ENCODE measurements at regions not wholly inside any gene's neighbourhood (a gene's known extent, or its start where the extent isn't known, plus 50 kb on each side); places are given as distances from the start of the nearest gene placed in this dataset.
"Not testable (repeated sequence)": the region's sequence is repeated elsewhere in the genome, so short reads cannot be mapped to it uniquely, and the experiment has no call there.

- no peak overlapping the region for H3K4me3 ChIP-seq (ENCODE audit: low read length, poor library complexity, severe bottlenecking)
- H4K20me1 ChIP-seq (ENCODE audit: insufficient read depth, low read length, poor library complexity, severe bottlenecking) = no peaks in the 10 kb centered on the region
- no peak overlapping the region for H3K4me2 ChIP-seq (ENCODE audit: low read depth, low read length, poor library complexity, severe bottlenecking)
- no peak overlapping the region for H2AFZ ChIP-seq (ENCODE audit: low read length)
- H3K79me2 ChIP-seq (ENCODE audit: insufficient read depth, low read length) = no peaks in the 10 kb centered on the region
- H3K4me1 ChIP-seq (ENCODE audit: insufficient read depth, low read length, poor library complexity, severe bottlenecking) = peaks cover 30% of the 10 kb centered on the region
- H3K9me2 ChIP-seq (replicated peaks; ENCODE audit: low read depth, low read length) = no peaks in the 10 kb centered on the region
- H3K9me3 ChIP-seq (ENCODE audit: insufficient read depth, low read depth, low read length) = no peaks in the 10 kb centered on the region
- no peak for TF ChIP-seq EZH2phosphoT487 (IDR thresholded peaks at IDR 0.05; ENCODE audit: borderline replicate concordance)
- TF ChIP-seq CTCF (conservative IDR thresholded peaks at IDR 0.05; ENCODE audit: low read length) = no peak
- H3K36me3 ChIP-seq (ENCODE audit: insufficient read depth, low read length) = no peaks in the 10 kb centered on the region
- no peaks in the 10 kb centered on the region for H3K27me3 ChIP-seq (ENCODE audit: insufficient read depth, low read length, poor library complexity, severe bottlenecking)
- H3K9ac ChIP-seq (ENCODE audit: low read depth, low read length, poor library complexity, severe bottlenecking) = no peak overlapping the region
- H3F3A ChIP-seq (ENCODE audit: low read depth) = peaks cover 3% of the 10 kb centered on the region; the same call in 1 of the 2 replicates
Measured at GRCh38 chr21:14670409-14670808, 124.3 kb upstream of the SAMSN1 start.

GRCh38 chr21:14669092-14669491 lies 123.0 kb upstream of the SAMSN1 start:
- H4K20me1 ChIP-seq (ENCODE audit: insufficient read depth, low read length, poor library complexity, severe bottlenecking); H3K79me2 ChIP-seq (ENCODE audit: insufficient read depth, low read length); H2AFZ ChIP-seq (ENCODE audit: low read length); H3F3A ChIP-seq (ENCODE audit: low read depth); H3K9me3 ChIP-seq (ENCODE audit: insufficient read depth, low read depth, low read length); H3K27me3 ChIP-seq (ENCODE audit: insufficient read depth, low read length, poor library complexity, severe bottlenecking); H3K9me2 ChIP-seq (replicated peaks; ENCODE audit: low read depth, low read length); H3K36me3 ChIP-seq (ENCODE audit: insufficient read depth, low read length); H3K9ac ChIP-seq (ENCODE audit: low read depth, low read length, poor library complexity, severe bottlenecking); H3K4me2 ChIP-seq (ENCODE audit: low read depth, low read length, poor library complexity, severe bottlenecking); H3K4me3 ChIP-seq (ENCODE audit: low read length, poor library complexity, severe bottlenecking): not testable (repeated sequence)
- H3K4me1 ChIP-seq (ENCODE audit: insufficient read depth, low read length, poor library complexity, severe bottlenecking) = peaks cover 16% of the 10 kb centered on the region

GRCh38 chr21:14657241-14658008 lies 111.3 kb upstream of the SAMSN1 start:
- H3K4me2 ChIP-seq (ENCODE audit: low read depth, low read length, poor library complexity, severe bottlenecking) = no peak overlapping the region
- no peaks in the 10 kb centered on the region for H3K27me3 ChIP-seq (ENCODE audit: insufficient read depth, low read length, poor library complexity, severe bottlenecking)
- H3K9me2 ChIP-seq (replicated peaks; ENCODE audit: low read depth, low read length) = no peaks in the 10 kb centered on the region
- no peak for TF ChIP-seq CTCF (conservative IDR thresholded peaks at IDR 0.05; ENCODE audit: low read length)
- H4K20me1 ChIP-seq (ENCODE audit: insufficient read depth, low read length, poor library complexity, severe bottlenecking) = no peaks in the 10 kb centered on the region
- no peak overlapping the region for H3K9ac ChIP-seq (ENCODE audit: low read depth, low read length, poor library complexity, severe bottlenecking)
- no peaks in the 10 kb centered on the region for H3K36me3 ChIP-seq (ENCODE audit: insufficient read depth, low read length)
- H3K4me3 ChIP-seq (ENCODE audit: low read length, poor library complexity, severe bottlenecking) = no peak overlapping the region
- H3F3A ChIP-seq (ENCODE audit: low read depth) = no peaks in the 10 kb centered on the region
- H2AFZ ChIP-seq (ENCODE audit: low read length) = no peak overlapping the region
- H3K9me3 ChIP-seq (ENCODE audit: insufficient read depth, low read depth, low read length) = no peaks in the 10 kb centered on the region
- H3K4me1 ChIP-seq (ENCODE audit: insufficient read depth, low read length, poor library complexity, severe bottlenecking) = no peaks in the 10 kb centered on the region
- no peaks in the 10 kb centered on the region for H3K79me2 ChIP-seq (ENCODE audit: insufficient read depth, low read length)

- no peaks in the 10 kb centered on the region for H3K27me3 ChIP-seq (ENCODE audit: insufficient read depth, low read length, poor library complexity, severe bottlenecking)
- H3K4me1 ChIP-seq (ENCODE audit: insufficient read depth, low read length, poor library complexity, severe bottlenecking) = peaks cover 9% of the 10 kb centered on the region
- no peak for TF ChIP-seq CTCF (conservative IDR thresholded peaks at IDR 0.05; ENCODE audit: low read length)
- TF ChIP-seq EZH2phosphoT487 (IDR thresholded peaks at IDR 0.05; ENCODE audit: borderline replicate concordance) = no peak
- H3K4me2 ChIP-seq (ENCODE audit: low read depth, low read length, poor library complexity, severe bottlenecking) = no peak overlapping the region
- H3K9ac ChIP-seq (ENCODE audit: low read depth, low read length, poor library complexity, severe bottlenecking) = no peak overlapping the region
- H3K9me3 ChIP-seq (ENCODE audit: insufficient read depth, low read depth, low read length) = peaks cover 16% of the 10 kb centered on the region; the same call in 1 of the 2 replicates
- H3F3A ChIP-seq (ENCODE audit: low read depth) = no peaks in the 10 kb centered on the region
- no peaks in the 10 kb centered on the region for H3K79me2 ChIP-seq (ENCODE audit: insufficient read depth, low read length)
- H4K20me1 ChIP-seq (ENCODE audit: insufficient read depth, low read length, poor library complexity, severe bottlenecking) = no peaks in the 10 kb centered on the region
- no peak overlapping the region for H2AFZ ChIP-seq (ENCODE audit: low read length)
- H3K36me3 ChIP-seq (ENCODE audit: insufficient read depth, low read length) = no peaks in the 10 kb centered on the region
- no peak overlapping the region for H3K4me3 ChIP-seq (ENCODE audit: low read length, poor library complexity, severe bottlenecking)
- no peaks in the 10 kb centered on the region for H3K9me2 ChIP-seq (replicated peaks; ENCODE audit: low read depth, low read length)
Measured at GRCh38 chr21:14646893-14647292, 100.8 kb upstream of the SAMSN1 start.

Measured in Loucy (cell line).